Uterus (tissue), 3 donors: ENCODE measurements at regions not wholly inside any gene's neighbourhood (a gene's known extent, or its start where the extent isn't known, plus 50 kb on each side); places are given as distances from the start of the nearest gene placed in this dataset.

Source experiments
- DNase-seq, 2 donors: peaks; one replicate each; pipeline ENCODE4 v3.0.0-alpha.2; 2019 to 2020
- H3K27ac ChIP-seq, 2 donors: fragments of 200-600 bp; sonication (generic); 1 replicate in 1 of 2; 2 replicates in 1 of 2; pipeline ENCODE4 v1.5.1; 2016 to 2018
- H3K27me3 ChIP-seq, 2 donors: fragments of 200-600 bp; sonication (generic); one replicate each; pipeline ENCODE4 v1.5.1; 2018 to 2019; ENCODE audit warnings: control low read depth in 1 of 2
- H3K36me3 ChIP-seq, 2 donors: fragments of 200-600 bp; sonication (generic); one replicate each; pipeline ENCODE4 v1.5.1; 2019; ENCODE audit warnings: control low read depth in 1 of 2
- H3K4me1 ChIP-seq, 2 donors: fragments of 200-600 bp; sonication (generic); one replicate each; pipeline ENCODE4 v1.5.1; 2018 to 2019; ENCODE audit warnings: control low read depth in 1 of 2
- H3K4me3 ChIP-seq, 2 donors: fragments of 200-600 bp; sonication (generic); 1 replicate in 1 of 2; 2 replicates in 1 of 2; pipeline ENCODE4 v1.5.1; 2018 to 2019; ENCODE audit warnings: mild to moderate bottlenecking in 1 of 2
- H3K9me3 ChIP-seq, 2 donors: fragments of 200-600 bp; sonication (generic); one replicate each; pipeline ENCODE4 v1.5.1; 2019; ENCODE audit warnings: control low read depth in 1 of 2
- POLR2A ChIP-seq, 2 donors: fragments of 450-650 bp; IDR thresholded peaks; one replicate each; pipeline ENCODE4 v1.6.1; 2016; ENCODE audit warnings: antibody characterized with exemption in 2 of 2, mild to moderate bottlenecking in 1 of 2, moderate library complexity in 1 of 2
- intact Hi-C: fragments of 100-400 bp; cut with DNase I; formaldehyde crosslinking; loops from one replicate; pipeline ENCODE4 v1.15.1; 2023; ENCODE audit warnings: low total_unique reads
- TF ChIP-seq, protein P1 (sequence below), 4 experiments: fragments of 200-600 bp in 2 of 4; fragments of 450-650 bp in 2 of 4; sonication (generic) in 2 of 4; IDR thresholded peaks; one replicate each; pipeline ENCODE4 v1.5.1; 2016 to 2019; ENCODE audit warnings: antibody characterized with exemption in 4 of 4, mild to moderate bottlenecking in 2 of 4, moderate library complexity in 1 of 4
- donor health status: DM: yes; HTN: yes; CAD: no.

DNA sequence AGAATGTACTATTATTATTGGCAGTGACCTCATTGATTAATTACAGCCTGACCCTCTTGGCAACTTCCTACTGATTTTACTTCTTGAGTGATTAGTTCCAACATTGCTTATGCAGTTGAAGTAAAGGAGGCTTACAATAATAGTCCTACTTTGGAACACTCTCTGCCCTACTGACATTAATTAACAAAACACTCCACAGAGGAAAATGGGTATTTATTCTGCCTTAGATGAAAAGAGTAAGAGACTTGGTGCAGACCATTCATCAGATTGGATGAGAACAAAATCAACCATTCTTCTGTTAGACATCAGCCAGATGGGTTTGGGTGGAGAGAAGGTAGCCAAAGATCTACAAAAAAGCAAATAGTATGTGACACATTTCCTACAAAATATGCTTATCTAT is 363.8 kb downstream of the FAT3 start:
- intact Hi-C loops = no loop called here
- Histone ChIP-seq H3K4me1 (no peaks in the 10 kb centered on the region), H3K27me3 (no peaks in the 10 kb centered on the region), H3K9me3 (no peaks in the 10 kb centered on the region), H3K4me3 (no peak overlapping the region), H3K27ac (no peak overlapping the region), H3K36me3 (no peaks in the 10 kb centered on the region)
- DNase-seq = no peak
- TF ChIP-seq, protein P1, sequence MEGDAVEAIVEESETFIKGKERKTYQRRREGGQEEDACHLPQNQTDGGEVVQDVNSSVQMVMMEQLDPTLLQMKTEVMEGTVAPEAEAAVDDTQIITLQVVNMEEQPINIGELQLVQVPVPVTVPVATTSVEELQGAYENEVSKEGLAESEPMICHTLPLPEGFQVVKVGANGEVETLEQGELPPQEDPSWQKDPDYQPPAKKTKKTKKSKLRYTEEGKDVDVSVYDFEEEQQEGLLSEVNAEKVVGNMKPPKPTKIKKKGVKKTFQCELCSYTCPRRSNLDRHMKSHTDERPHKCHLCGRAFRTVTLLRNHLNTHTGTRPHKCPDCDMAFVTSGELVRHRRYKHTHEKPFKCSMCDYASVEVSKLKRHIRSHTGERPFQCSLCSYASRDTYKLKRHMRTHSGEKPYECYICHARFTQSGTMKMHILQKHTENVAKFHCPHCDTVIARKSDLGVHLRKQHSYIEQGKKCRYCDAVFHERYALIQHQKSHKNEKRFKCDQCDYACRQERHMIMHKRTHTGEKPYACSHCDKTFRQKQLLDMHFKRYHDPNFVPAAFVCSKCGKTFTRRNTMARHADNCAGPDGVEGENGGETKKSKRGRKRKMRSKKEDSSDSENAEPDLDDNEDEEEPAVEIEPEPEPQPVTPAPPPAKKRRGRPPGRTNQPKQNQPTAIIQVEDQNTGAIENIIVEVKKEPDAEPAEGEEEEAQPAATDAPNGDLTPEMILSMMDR (IDR thresholded peaks at IDR 0.05) = no peak
- no peak for TF ChIP-seq POLR2A (IDR thresholded peaks at IDR 0.05)

DNA sequence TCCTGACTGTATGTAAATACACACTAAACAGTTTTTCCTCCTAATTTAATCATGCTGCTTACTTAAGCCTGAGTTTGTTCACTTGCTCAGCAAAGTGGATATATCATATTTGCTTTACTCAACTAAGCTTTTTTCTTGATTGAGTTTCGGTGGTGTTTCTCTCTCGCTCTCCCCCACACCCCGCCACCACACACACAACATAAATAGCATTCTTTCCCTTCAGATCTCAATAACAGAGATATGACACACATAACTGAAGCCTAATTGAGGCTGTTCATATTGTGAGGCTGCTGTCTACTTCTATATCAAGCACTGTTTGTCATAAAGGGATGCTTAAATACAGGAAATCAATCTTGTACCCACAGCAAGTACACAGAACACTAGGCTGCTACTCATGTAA is 364.9 kb downstream of the FAT3 start:
- Histone ChIP-seq H3K4me3 (no peak overlapping the region), H3K9me3 (no peaks in the 10 kb centered on the region), H3K4me1 (no peaks in the 10 kb centered on the region), H3K27me3 (no peaks in the 10 kb centered on the region), H3K36me3 (no peaks in the 10 kb centered on the region), H3K27ac (no peak overlapping the region)
- intact Hi-C loops = no loop called here
- TF ChIP-seq, protein P1 (IDR thresholded peaks at IDR 0.05) = no peak
- no peak for TF ChIP-seq POLR2A (IDR thresholded peaks at IDR 0.05)
- no peak for DNase-seq

DNA sequence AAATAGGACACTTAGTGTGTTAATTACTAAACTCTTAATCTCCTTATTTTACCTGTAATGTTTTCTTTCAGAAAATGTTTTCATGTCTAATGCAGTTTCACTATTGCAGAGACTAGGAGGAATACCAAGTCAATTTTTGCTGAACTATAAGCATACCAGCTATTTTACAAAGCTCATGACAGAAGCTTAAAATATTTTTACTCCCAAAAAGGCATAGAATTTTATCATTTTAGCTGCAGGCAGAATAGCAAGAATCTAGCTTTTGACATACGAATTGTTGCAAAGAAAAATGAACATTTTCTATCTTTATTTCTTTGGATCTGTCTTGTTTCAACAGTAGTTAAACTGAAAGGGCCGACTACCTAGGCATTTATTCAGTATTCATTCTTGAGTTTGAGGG is 366.9 kb downstream of the FAT3 start:
- Histone ChIP-seq H3K9me3 (no peaks in the 10 kb centered on the region), H3K36me3 (no peaks in the 10 kb centered on the region), H3K27me3 (no peaks in the 10 kb centered on the region), H3K4me3 (no peak overlapping the region), H3K4me1 (no peaks in the 10 kb centered on the region), H3K27ac (no peak overlapping the region)
- intact Hi-C loops = no loop called here
- TF ChIP-seq, protein P1 (IDR thresholded peaks at IDR 0.05) = no peak
- no peak for TF ChIP-seq POLR2A (IDR thresholded peaks at IDR 0.05)
- DNase-seq = no peak

DNA sequence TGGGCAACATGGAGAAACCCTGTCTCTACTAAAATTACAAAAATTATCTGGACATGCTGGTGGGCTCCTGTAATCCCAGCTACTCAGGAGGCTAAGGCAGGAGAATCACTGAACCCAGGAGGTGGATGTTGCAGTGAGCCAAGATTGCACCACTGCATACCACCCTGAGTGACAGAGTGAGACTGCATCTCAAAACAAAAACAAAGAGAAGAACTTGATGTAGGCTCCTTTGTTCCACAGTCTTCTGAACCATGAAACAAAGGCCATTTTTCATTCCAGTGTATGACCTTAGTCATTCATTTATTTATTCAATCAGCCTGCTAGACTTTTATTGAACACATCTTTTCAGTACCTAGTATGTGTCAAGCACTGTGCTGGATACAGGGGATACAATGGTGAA is 369.6 kb downstream of the FAT3 start:
- no peaks in the 10 kb centered on the region for H3K9me3 ChIP-seq
- H3K27me3 ChIP-seq = no peaks in the 10 kb centered on the region
- intact Hi-C loops = no loop called here
- H3K4me1 ChIP-seq = no peaks in the 10 kb centered on the region
- H3K27ac ChIP-seq = no peak overlapping the region
- no peak for DNase-seq
- H3K36me3 ChIP-seq = no peaks in the 10 kb centered on the region
- TF ChIP-seq, protein P1 (IDR thresholded peaks at IDR 0.05) = no peak
- TF ChIP-seq POLR2A (IDR thresholded peaks at IDR 0.05) = no peak
- H3K4me3 ChIP-seq = no peak overlapping the region

DNA sequence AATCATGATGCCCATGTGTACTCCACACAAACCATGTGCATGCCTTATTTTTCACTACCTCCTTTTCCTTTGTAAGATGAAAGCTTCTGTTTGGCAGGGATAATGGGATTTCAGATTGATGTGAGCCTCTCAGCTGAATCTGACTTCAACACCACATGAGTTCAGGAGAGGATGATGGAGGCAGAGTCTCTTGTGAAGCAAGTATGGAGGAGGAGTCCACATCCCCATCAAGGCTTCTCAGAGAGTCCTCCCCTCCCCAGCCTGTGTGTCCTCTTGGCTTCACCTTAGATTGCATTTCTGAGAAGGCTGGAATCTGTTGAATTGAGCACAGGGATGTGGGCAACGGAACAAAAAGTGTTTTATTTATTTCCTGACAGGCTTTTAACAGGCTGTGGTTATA is 370.4 kb downstream of the FAT3 start:
- no peak overlapping the region for H3K27ac ChIP-seq

More for the DNA sequence above, 370.4 kb downstream of the FAT3 start:
- DNase-seq = no peak
- Histone ChIP-seq H3K4me3 (no peak overlapping the region), H3K4me1 (no peaks in the 10 kb centered on the region), H3K9me3 (no peaks in the 10 kb centered on the region), H3K27me3 (no peaks in the 10 kb centered on the region), H3K36me3 (no peaks in the 10 kb centered on the region)
- no peak for TF ChIP-seq POLR2A (IDR thresholded peaks at IDR 0.05)
- TF ChIP-seq, protein P1 (IDR thresholded peaks at IDR 0.05) = no peak
- intact Hi-C loops = no loop called here
